Neural crest cell (in vitro differentiated cells): ENCODE measurements at regions not wholly inside any gene's neighbourhood (a gene's known extent, or its start where the extent isn't known, plus 50 kb on each side); places are given as distances from the start of the nearest gene placed in this dataset.

Source experiments
- DNase-seq: peaks from one replicate; pipeline ENCODE4 v3.0.0; 2021; ENCODE audit warnings: low read depth, mixed read lengths, low spot score
- H3K27ac Mint-ChIP-seq: one replicate; pipeline ENCODE4 v1.8.0; 2021; ENCODE audit warnings: mild to moderate bottlenecking, mixed read lengths; ENCODE audit not compliant: unreplicated experiment
- H3K27me3 Mint-ChIP-seq: 2 replicates; pipeline ENCODE4 v1.8.0; 2021; ENCODE audit warnings: low read depth, mild to moderate bottlenecking, mixed read lengths
- H3K36me3 Mint-ChIP-seq: 2 replicates; pipeline ENCODE4 v1.8.0; 2021; ENCODE audit warnings: low read depth, mild to moderate bottlenecking, mixed read lengths
- H3K4me1 Mint-ChIP-seq: 2 replicates; pipeline ENCODE4 v1.8.0; 2021; ENCODE audit warnings: mixed read lengths
- H3K4me3 Mint-ChIP-seq: one replicate; pipeline ENCODE4 v1.8.0; 2021; ENCODE audit warnings: mild to moderate bottlenecking, mixed read lengths
- H3K9me3 Mint-ChIP-seq: 2 replicates; pipeline ENCODE4 v1.8.0; 2021; ENCODE audit warnings: mixed read lengths
- TF ChIP-seq, protein P1 (sequence below): fragments of 200-600 bp; sonication (generic); conservative IDR thresholded peaks from 2 replicates; pipeline ENCODE4 v1.5.0; 2021; ENCODE audit warnings: antibody characterized with exemption, mild to moderate bottlenecking

DNA sequence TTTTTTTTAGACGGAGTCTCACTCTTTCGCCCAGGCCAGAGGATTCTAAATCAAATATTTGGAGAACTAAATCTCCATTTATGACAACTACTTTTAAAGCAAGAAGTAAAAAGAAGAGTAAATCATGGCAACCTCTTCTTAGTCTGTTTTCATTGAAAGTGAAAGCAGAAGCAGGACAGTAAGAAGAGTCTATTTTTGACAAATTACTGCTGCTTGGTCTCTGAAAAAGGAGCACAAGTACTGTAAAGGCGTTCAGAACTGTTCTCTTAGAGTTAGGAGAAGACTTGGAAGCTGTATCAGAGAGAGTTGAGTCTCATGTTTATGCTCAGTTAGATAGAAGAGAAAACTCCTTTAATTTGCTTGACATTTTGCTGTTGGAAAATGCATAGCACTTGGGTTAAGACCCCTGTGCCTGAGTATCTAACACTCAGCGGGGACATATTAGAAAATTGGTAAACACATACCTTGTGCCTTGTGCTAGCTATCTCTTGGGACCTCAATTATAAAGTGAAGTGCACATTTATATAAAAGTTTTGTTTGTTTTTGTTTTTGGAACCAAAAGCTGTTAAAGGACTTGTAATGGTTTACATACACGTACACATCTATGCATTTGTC lies 433.0 kb downstream of the ANKRD7 start:
- TF ChIP-seq, protein P1, sequence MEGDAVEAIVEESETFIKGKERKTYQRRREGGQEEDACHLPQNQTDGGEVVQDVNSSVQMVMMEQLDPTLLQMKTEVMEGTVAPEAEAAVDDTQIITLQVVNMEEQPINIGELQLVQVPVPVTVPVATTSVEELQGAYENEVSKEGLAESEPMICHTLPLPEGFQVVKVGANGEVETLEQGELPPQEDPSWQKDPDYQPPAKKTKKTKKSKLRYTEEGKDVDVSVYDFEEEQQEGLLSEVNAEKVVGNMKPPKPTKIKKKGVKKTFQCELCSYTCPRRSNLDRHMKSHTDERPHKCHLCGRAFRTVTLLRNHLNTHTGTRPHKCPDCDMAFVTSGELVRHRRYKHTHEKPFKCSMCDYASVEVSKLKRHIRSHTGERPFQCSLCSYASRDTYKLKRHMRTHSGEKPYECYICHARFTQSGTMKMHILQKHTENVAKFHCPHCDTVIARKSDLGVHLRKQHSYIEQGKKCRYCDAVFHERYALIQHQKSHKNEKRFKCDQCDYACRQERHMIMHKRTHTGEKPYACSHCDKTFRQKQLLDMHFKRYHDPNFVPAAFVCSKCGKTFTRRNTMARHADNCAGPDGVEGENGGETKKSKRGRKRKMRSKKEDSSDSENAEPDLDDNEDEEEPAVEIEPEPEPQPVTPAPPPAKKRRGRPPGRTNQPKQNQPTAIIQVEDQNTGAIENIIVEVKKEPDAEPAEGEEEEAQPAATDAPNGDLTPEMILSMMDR, result no peak
- Mint-ChIP-seq H3K4me3 (no peak overlapping the region), H3K27ac (no peak overlapping the region), H3K36me3 (no peaks in the 10 kb centered on the region), H3K9me3 (no peaks in the 10 kb centered on the region), H3K4me1 (no peaks in the 10 kb centered on the region), H3K27me3 (no peaks in the 10 kb centered on the region)
- no peak for DNase-seq

DNA sequence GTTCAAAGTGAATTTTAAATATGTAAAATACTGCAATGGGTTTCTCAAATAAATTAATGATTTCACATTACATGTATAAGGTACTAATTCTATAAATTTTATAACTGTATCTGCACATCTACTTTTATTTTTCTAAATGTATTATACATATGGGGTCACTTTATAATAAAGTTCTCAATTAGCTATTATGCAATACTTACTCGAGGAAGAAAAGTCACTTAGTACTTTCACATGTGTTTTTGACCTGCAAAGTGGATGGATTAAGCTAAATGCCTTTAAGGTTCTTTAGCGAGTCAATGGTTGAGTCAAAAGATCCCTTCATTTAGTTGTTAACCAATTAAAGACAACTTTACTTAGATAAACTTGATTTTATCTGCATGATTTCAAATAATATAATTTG lies 437.8 kb downstream of the ANKRD7 start:
- Mint-ChIP-seq H3K9me3 (no peaks in the 10 kb centered on the region), H3K4me3 (no peak overlapping the region), H3K27me3 (no peaks in the 10 kb centered on the region), H3K4me1 (no peaks in the 10 kb centered on the region), H3K27ac (no peak overlapping the region), H3K36me3 (no peaks in the 10 kb centered on the region)
- TF ChIP-seq, protein P1, result no peak
- DNase-seq, result no peak

DNA sequence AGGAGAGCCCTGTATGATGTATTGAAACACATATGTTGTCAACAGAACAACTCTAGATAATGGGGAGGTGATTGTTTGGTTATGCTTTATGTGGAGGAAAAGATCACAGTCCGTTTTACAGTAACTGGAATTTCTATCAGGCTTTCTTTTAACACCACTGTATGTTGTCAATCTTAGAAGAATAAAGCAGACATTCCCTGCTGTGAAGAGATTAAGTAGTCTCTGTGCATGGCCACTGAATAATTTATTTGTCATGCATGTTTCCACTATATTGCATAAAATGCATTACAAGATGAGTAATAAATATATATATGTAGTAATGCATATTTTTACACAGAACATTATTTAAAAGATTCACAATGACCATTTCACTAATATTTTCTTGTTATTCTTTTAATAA lies 440.0 kb downstream of the ANKRD7 start:
- Mint-ChIP-seq H3K9me3 (no peaks in the 10 kb centered on the region), H3K27ac (no peak overlapping the region), H3K27me3 (no peaks in the 10 kb centered on the region), H3K4me1 (no peaks in the 10 kb centered on the region), H3K4me3 (no peak overlapping the region), H3K36me3 (no peaks in the 10 kb centered on the region)
- DNase-seq, result no peak
- TF ChIP-seq, protein P1, result no peak

DNA sequence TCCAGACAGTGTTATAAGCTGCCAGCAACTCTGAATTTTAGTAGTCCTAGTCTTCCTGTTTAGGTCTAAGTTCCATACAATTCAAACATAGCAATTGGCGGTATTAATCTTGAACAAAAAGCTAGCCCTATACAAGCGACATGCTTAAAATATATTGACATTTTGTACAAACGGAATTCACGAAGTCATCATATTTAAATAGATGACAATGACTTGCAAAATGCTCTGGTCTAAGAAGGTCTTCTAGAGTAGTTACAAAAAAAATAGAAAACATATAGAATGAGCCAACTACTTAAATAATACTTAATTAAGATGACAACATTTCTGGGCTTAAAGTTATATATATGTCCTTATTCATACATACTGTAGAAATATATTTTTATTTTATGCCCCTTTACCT lies 446.6 kb downstream of the ANKRD7 start:
- no peak for DNase-seq
- TF ChIP-seq, protein P1, result no peak

DNA sequence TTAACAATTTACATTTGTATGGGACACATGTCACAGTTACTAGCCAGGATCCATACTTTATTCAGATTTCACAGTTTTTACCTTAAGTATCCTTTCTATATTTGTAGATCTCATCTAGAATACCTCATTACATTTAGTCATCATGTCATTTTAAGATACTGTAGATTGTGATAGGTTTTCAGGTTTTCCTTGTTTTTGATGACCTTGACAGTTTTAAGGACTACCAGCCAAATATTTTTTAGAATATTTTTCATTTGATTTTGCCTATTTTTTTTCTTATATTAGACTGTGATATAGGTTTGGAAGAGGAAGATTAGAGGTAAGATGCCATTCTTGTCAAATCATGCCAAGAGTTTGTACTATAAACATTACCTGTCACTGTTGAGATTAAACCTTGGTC lies 460.3 kb downstream of the ANKRD7 start:
- H3K27me3 Mint-ChIP-seq, result no peaks in the 10 kb centered on the region
- no peak overlapping the region for H3K27ac Mint-ChIP-seq
- H3K4me3 Mint-ChIP-seq, result no peak overlapping the region
- DNase-seq, result no peak
- TF ChIP-seq, protein P1, result no peak
- H3K9me3 Mint-ChIP-seq, result no peaks in the 10 kb centered on the region
- no peaks in the 10 kb centered on the region for H3K36me3 Mint-ChIP-seq
- no peaks in the 10 kb centered on the region for H3K4me1 Mint-ChIP-seq

More for the DNA sequence above, 446.6 kb downstream of the ANKRD7 start:
- H3K27me3 Mint-ChIP-seq, result no peaks in the 10 kb centered on the region
- H3K4me3 Mint-ChIP-seq, result no peak overlapping the region
- H3K4me1 Mint-ChIP-seq, result no peaks in the 10 kb centered on the region
- no peaks in the 10 kb centered on the region for H3K9me3 Mint-ChIP-seq
- no peak overlapping the region for H3K27ac Mint-ChIP-seq
- no peaks in the 10 kb centered on the region for H3K36me3 Mint-ChIP-seq

DNA sequence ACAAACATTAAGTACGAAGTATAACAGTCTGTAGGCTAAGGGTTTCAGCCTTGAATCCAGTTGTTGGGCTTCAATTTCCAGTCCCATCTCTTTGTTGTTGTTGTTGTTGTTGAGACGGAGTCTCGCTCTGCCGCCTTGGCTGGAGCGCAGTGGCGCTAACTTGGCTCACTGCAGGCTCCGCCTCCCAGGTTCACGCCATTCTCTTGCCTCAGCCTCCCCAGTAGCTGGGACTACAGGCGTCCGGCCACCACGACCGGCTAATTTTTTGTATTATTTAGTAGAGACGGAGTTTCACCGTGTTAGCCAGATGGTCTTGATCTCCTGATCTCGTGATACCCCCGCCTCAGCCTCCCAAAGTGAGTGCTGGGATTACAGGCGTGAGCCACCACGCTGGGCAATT lies 464.9 kb downstream of the ANKRD7 start:
- no peak for DNase-seq
- no peaks in the 10 kb centered on the region for H3K36me3 Mint-ChIP-seq
- no peak overlapping the region for H3K27ac Mint-ChIP-seq
- H3K9me3 Mint-ChIP-seq, result no peaks in the 10 kb centered on the region
- H3K4me3 Mint-ChIP-seq, result no peak overlapping the region
- H3K27me3 Mint-ChIP-seq, result no peaks in the 10 kb centered on the region
- TF ChIP-seq, protein P1, result no peak
- no peaks in the 10 kb centered on the region for H3K4me1 Mint-ChIP-seq
